ENCODE measurements at regions not wholly inside any gene's neighbourhood (a gene's known extent, or its start where the extent isn't known, plus 50 kb on each side); places are given as distances from the start of the nearest gene placed in this dataset.

DNA sequence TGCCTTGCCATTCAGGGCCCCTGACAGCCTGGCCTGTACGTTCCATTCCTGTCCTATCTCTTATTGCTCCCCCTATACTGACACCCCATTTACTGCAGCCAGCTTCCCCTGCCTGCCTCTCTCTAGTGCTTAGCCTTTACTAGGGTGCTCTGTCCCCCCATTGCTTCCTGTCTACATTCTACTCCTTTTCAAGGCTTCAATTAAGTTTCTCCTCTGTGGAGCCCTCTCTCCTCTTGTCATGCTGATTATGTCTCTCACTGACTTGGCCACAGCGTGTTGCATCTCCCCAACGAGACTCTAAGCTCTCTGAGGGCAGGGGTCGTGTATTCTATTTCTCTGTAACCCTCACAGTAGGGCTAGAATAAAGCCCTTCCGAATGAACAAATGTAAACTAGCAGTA is 185.2 kb downstream of the RPLP1 start:
- H3K27me3 ChIP-seq (ENCODE audit: control insufficient read depth, extremely low read depth, insufficient read depth, low read length) = peaks cover 29% of the 10 kb centered on the region

DNA sequence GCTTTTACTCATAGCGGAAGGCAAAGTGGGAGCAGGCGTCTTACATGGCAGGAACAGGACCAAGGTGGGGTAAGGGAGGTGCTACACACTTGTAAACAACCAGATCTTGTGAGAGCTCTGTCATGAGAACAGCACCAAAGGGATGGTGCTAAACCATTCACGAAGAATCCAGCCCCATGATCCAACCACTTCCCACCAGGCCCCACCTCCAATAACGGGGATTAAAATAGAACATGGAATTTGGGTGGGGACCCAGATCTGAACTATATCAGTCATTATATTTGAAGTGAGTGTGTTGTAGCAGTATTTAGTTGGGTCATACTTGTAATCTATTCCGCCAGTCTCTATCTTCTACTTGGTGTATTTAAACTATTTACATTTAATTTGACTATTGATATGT is 190.9 kb downstream of the RPLP1 start:
- no peak overlapping the region for H3K9ac ChIP-seq (ENCODE audit: control insufficient read depth, extremely low read depth, insufficient read depth, low read length)
- no peak overlapping the region for H3K4me2 ChIP-seq (ENCODE audit: control insufficient read depth, extremely low read depth, insufficient read depth, low read depth, low read length)
- H3K9me3 ChIP-seq (ENCODE audit: control insufficient read depth, low read depth, low read length) = no peaks in the 10 kb centered on the region
- FAIRE-seq = no peak
- H3K4me1 ChIP-seq (ENCODE audit: control insufficient read depth, extremely low read depth, insufficient read depth, low read length) = peaks cover 3% of the 10 kb centered on the region
- peaks cover 14% of the 10 kb centered on the region for H3K27me3 ChIP-seq (ENCODE audit: control insufficient read depth, extremely low read depth, insufficient read depth, low read length)
- TF ChIP-seq EZH2 (IDR thresholded peaks at IDR 0.05; ENCODE audit: low read length) = no peak
- no peak for TF ChIP-seq CTCF (optimal IDR thresholded peaks at IDR 0.05 in 1 of 3, IDR thresholded peaks at IDR 0.05 in 1 of 3, conservative IDR thresholded peaks at IDR 0.05 in 1 of 3; ENCODE audit: extremely low read depth in 1 of 3, insufficient read depth in 2 of 3, low read length in 3 of 3)
- dilution Hi-C loops (cut with MboI; ENCODE audit: extremely low pct_ligation_motif_present, low sequenced_read_pairs) = no loop called here
- DNase-seq (ENCODE audit: low read depth, low spot score) = no peak
- H3K27ac ChIP-seq (ENCODE audit: control insufficient read depth, insufficient read depth, low read length) = no peak overlapping the region
- H2AFZ ChIP-seq (ENCODE audit: control insufficient read depth, low read length) = no peak overlapping the region
- no peaks in the 10 kb centered on the region for H3K36me3 ChIP-seq (ENCODE audit: control insufficient read depth in 2 of 2, extremely low read depth in 1 of 2, insufficient read depth in 2 of 2, low read length in 2 of 2)
- no peaks in the 10 kb centered on the region for H3K9me1 ChIP-seq (ENCODE audit: control insufficient read depth, extremely low read depth, insufficient read depth, low read length)
- no peak overlapping the region for H3K4me3 ChIP-seq (ENCODE audit: control insufficient read depth in 2 of 3, extremely low read depth in 1 of 3, insufficient read depth in 2 of 3, low read depth in 1 of 3, low read length in 3 of 3)
- no peaks in the 10 kb centered on the region for H3K79me2 ChIP-seq (ENCODE audit: control insufficient read depth, insufficient read depth, low read length)
- H4K20me1 ChIP-seq (ENCODE audit: control insufficient read depth, extremely low read depth, insufficient read depth, low read length) = no peaks in the 10 kb centered on the region

More for the DNA sequence above, 185.2 kb downstream of the RPLP1 start:
- H3K4me2 ChIP-seq (ENCODE audit: control insufficient read depth, extremely low read depth, insufficient read depth, low read depth, low read length) = no peak overlapping the region
- no peaks in the 10 kb centered on the region for H3K9me1 ChIP-seq (ENCODE audit: control insufficient read depth, extremely low read depth, insufficient read depth, low read length)
- no peak overlapping the region for H3K9ac ChIP-seq (ENCODE audit: control insufficient read depth, extremely low read depth, insufficient read depth, low read length)
- no peaks in the 10 kb centered on the region for H3K79me2 ChIP-seq (ENCODE audit: control insufficient read depth, insufficient read depth, low read length)
- TF ChIP-seq CTCF (optimal IDR thresholded peaks at IDR 0.05 in 1 of 3, IDR thresholded peaks at IDR 0.05 in 1 of 3, conservative IDR thresholded peaks at IDR 0.05 in 1 of 3; ENCODE audit: extremely low read depth in 1 of 3, insufficient read depth in 2 of 3, low read length in 3 of 3) (no peak), EZH2 (IDR thresholded peaks at IDR 0.05; ENCODE audit: low read length) (no peak)
- H3K36me3 ChIP-seq (ENCODE audit: control insufficient read depth in 2 of 2, extremely low read depth in 1 of 2, insufficient read depth in 2 of 2, low read length in 2 of 2) = no peaks in the 10 kb centered on the region
- H4K20me1 ChIP-seq (ENCODE audit: control insufficient read depth, extremely low read depth, insufficient read depth, low read length) = no peaks in the 10 kb centered on the region
- no peak overlapping the region for H3K27ac ChIP-seq (ENCODE audit: control insufficient read depth, insufficient read depth, low read length)
- H3K9me3 ChIP-seq (ENCODE audit: control insufficient read depth, low read depth, low read length) = no peaks in the 10 kb centered on the region
- H2AFZ ChIP-seq (ENCODE audit: control insufficient read depth, low read length) = no peak overlapping the region
- FAIRE-seq = no peak
- H3K4me1 ChIP-seq (ENCODE audit: control insufficient read depth, extremely low read depth, insufficient read depth, low read length) = no peaks in the 10 kb centered on the region
- dilution Hi-C loops (cut with MboI; ENCODE audit: extremely low pct_ligation_motif_present, low sequenced_read_pairs) = no loop called here
- no peak overlapping the region for H3K4me3 ChIP-seq (ENCODE audit: control insufficient read depth in 2 of 3, extremely low read depth in 1 of 3, insufficient read depth in 2 of 3, low read depth in 1 of 3, low read length in 3 of 3)
- DNase-seq (ENCODE audit: low read depth, low spot score) = no peak

All from keratinocyte (primary cell).